ENCODE measurements at regions not wholly inside any gene's neighbourhood (a gene's known extent, or its start where the extent isn't known, plus 50 kb on each side); places are given as distances from the start of the nearest gene placed in this dataset.
"Not testable (repeated sequence)": the region's sequence is repeated elsewhere in the genome, so short reads cannot be mapped to it uniquely, and the experiment has no call there.

GRCh38 chr2:199216253-199216652, 241.5 kb downstream of the SATB2 start:
- intact Hi-C loops (cut with micrococcal nuclease), result no loop called here
- H3K27me3 Mint-ChIP-seq, result no peaks in the 10 kb centered on the region
- H3K36me3 Mint-ChIP-seq (ENCODE audit: low read depth), result no peaks in the 10 kb centered on the region
- H3K27ac Mint-ChIP-seq, result no peak overlapping the region
- H3K4me3 Mint-ChIP-seq, result no peak overlapping the region
- H3K4me1 Mint-ChIP-seq, result no peaks in the 10 kb centered on the region
- no peaks in the 10 kb centered on the region for H3K9me3 Mint-ChIP-seq
- no peak for DNase-seq

GRCh38 chr2:199207011-199207410, 250.7 kb downstream of the SATB2 start:
- intact Hi-C loops (cut with micrococcal nuclease), result no loop called here
- no peak for DNase-seq
- H3K4me3 Mint-ChIP-seq, result no peak overlapping the region
- H3K27me3 Mint-ChIP-seq, result no peaks in the 10 kb centered on the region
- H3K9me3 Mint-ChIP-seq, result no peaks in the 10 kb centered on the region
- H3K27ac Mint-ChIP-seq, result no peak overlapping the region
- H3K36me3 Mint-ChIP-seq (ENCODE audit: low read depth), result no peaks in the 10 kb centered on the region
- no peaks in the 10 kb centered on the region for H3K4me1 Mint-ChIP-seq

- H3K9me3 Mint-ChIP-seq, result no peaks in the 10 kb centered on the region
- H3K4me3 Mint-ChIP-seq, result no peak overlapping the region
- H3K36me3 Mint-ChIP-seq (ENCODE audit: low read depth), result no peaks in the 10 kb centered on the region
- no peaks in the 10 kb centered on the region for H3K27me3 Mint-ChIP-seq
- no peak overlapping the region for H3K27ac Mint-ChIP-seq
- DNase-seq, result no peak
- H3K4me1 Mint-ChIP-seq, result no peaks in the 10 kb centered on the region
- intact Hi-C loops (cut with micrococcal nuclease), result no loop called here
Measured at GRCh38 chr2:199206536-199206935, 251.2 kb downstream of the SATB2 start.

- DNase-seq, result no peak
- Mint-ChIP-seq H3K4me3 (no peak overlapping the region), H3K27me3 (no peaks in the 10 kb centered on the region), H3K36me3 (ENCODE audit: low read depth) (no peaks in the 10 kb centered on the region), H3K4me1 (no peaks in the 10 kb centered on the region), H3K9me3 (no peaks in the 10 kb centered on the region), H3K27ac (no peak overlapping the region)
- intact Hi-C loops (cut with micrococcal nuclease), result no loop called here
Measured at GRCh38 chr2:199202964-199203363, 254.8 kb downstream of the SATB2 start.

- Mint-ChIP-seq H3K4me1 (no peaks in the 10 kb centered on the region), H3K27me3 (no peaks in the 10 kb centered on the region), H3K4me3 (no peak overlapping the region), H3K27ac (no peak overlapping the region), H3K36me3 (ENCODE audit: low read depth) (no peaks in the 10 kb centered on the region), H3K9me3 (no peaks in the 10 kb centered on the region)
- no peak for DNase-seq
- intact Hi-C loops (cut with micrococcal nuclease), result no loop called here
Measured at GRCh38 chr2:199201539-199201938, 256.2 kb downstream of the SATB2 start.

- no peak overlapping the region for H3K4me3 Mint-ChIP-seq
- DNase-seq, result no peak
- no peaks in the 10 kb centered on the region for H3K27me3 Mint-ChIP-seq
- no peaks in the 10 kb centered on the region for H3K36me3 Mint-ChIP-seq (ENCODE audit: low read depth)
- H3K9me3 Mint-ChIP-seq, result no peaks in the 10 kb centered on the region
- H3K27ac Mint-ChIP-seq, result no peak overlapping the region
- intact Hi-C loops (cut with micrococcal nuclease), result no loop called here
- no peaks in the 10 kb centered on the region for H3K4me1 Mint-ChIP-seq
Measured at GRCh38 chr2:199199797-199200196, 257.9 kb downstream of the SATB2 start.

GRCh38 chr2:199197448-199197847, 260.3 kb downstream of the SATB2 start:
- H3K4me3 Mint-ChIP-seq, result no peak overlapping the region
- no peak for DNase-seq
- H3K4me1 Mint-ChIP-seq, result no peaks in the 10 kb centered on the region
- no peaks in the 10 kb centered on the region for H3K9me3 Mint-ChIP-seq
- no peaks in the 10 kb centered on the region for H3K36me3 Mint-ChIP-seq (ENCODE audit: low read depth)
- no peak overlapping the region for H3K27ac Mint-ChIP-seq
- no peaks in the 10 kb centered on the region for H3K27me3 Mint-ChIP-seq
- intact Hi-C loops (cut with micrococcal nuclease), result no loop called here

- no peak overlapping the region for H3K4me3 Mint-ChIP-seq
- no peak overlapping the region for H3K27ac Mint-ChIP-seq
- no peaks in the 10 kb centered on the region for H3K9me3 Mint-ChIP-seq
- intact Hi-C loops (cut with micrococcal nuclease), result no loop called here
- no peaks in the 10 kb centered on the region for H3K36me3 Mint-ChIP-seq (ENCODE audit: low read depth)
- H3K27me3 Mint-ChIP-seq, result no peaks in the 10 kb centered on the region
- DNase-seq, result no peak
- no peaks in the 10 kb centered on the region for H3K4me1 Mint-ChIP-seq
Measured at GRCh38 chr2:199196686-199197085, 261.1 kb downstream of the SATB2 start.

GRCh38 chr2:199195927-199196502, 261.7 kb downstream of the SATB2 start:
- Mint-ChIP-seq H3K27ac (no peak overlapping the region), H3K4me3 (no peak overlapping the region), H3K4me1 (no peaks in the 10 kb centered on the region), H3K36me3 (ENCODE audit: low read depth) (no peaks in the 10 kb centered on the region), H3K9me3 (no peaks in the 10 kb centered on the region), H3K27me3 (no peaks in the 10 kb centered on the region)
- intact Hi-C loops (cut with micrococcal nuclease), result no loop called here
- no peak for DNase-seq

- intact Hi-C loops (cut with micrococcal nuclease), result no loop called here
- Mint-ChIP-seq H3K9me3 (no peaks in the 10 kb centered on the region), H3K36me3 (ENCODE audit: low read depth) (no peaks in the 10 kb centered on the region), H3K27ac (no peak overlapping the region), H3K4me3 (no peak overlapping the region), H3K4me1 (no peaks in the 10 kb centered on the region), H3K27me3 (no peaks in the 10 kb centered on the region)
- DNase-seq, result no peak
Measured at GRCh38 chr2:199191461-199191860, 266.3 kb downstream of the SATB2 start.

- Mint-ChIP-seq H3K36me3 (ENCODE audit: low read depth) (no peaks in the 10 kb centered on the region), H3K4me1 (no peaks in the 10 kb centered on the region), H3K27ac (no peak overlapping the region), H3K9me3 (no peaks in the 10 kb centered on the region), H3K27me3 (no peaks in the 10 kb centered on the region), H3K4me3 (no peak overlapping the region)
- intact Hi-C loops (cut with micrococcal nuclease), result no loop called here
- DNase-seq, result no peak
Measured at GRCh38 chr2:199189229-199189628, 268.5 kb downstream of the SATB2 start.

GRCh38 chr2:199186301-199186751, 271.4 kb downstream of the SATB2 start:
- no peak for DNase-seq
- H3K9me3 Mint-ChIP-seq, result no peaks in the 10 kb centered on the region
- intact Hi-C loops (cut with micrococcal nuclease), result no loop called here
- no peaks in the 10 kb centered on the region for H3K4me1 Mint-ChIP-seq
- no peaks in the 10 kb centered on the region for H3K36me3 Mint-ChIP-seq (ENCODE audit: low read depth)
- no peak overlapping the region for H3K27ac Mint-ChIP-seq
- no peak overlapping the region for H3K4me3 Mint-ChIP-seq
- no peaks in the 10 kb centered on the region for H3K27me3 Mint-ChIP-seq

GRCh38 chr2:199185174-199185573, 272.6 kb downstream of the SATB2 start:
- H3K4me3 Mint-ChIP-seq; H3K9me3 Mint-ChIP-seq; intact Hi-C loops (cut with micrococcal nuclease); H3K27ac Mint-ChIP-seq; H3K4me1 Mint-ChIP-seq; H3K27me3 Mint-ChIP-seq; DNase-seq; H3K36me3 Mint-ChIP-seq (ENCODE audit: low read depth): not testable (repeated sequence)

GRCh38 chr2:199163613-199164458, 293.9 kb downstream of the SATB2 start:
- Mint-ChIP-seq H3K4me1 (no peaks in the 10 kb centered on the region), H3K36me3 (ENCODE audit: low read depth) (no peaks in the 10 kb centered on the region), H3K9me3 (no peaks in the 10 kb centered on the region), H3K4me3 (no peak overlapping the region), H3K27ac (no peak overlapping the region), H3K27me3 (no peaks in the 10 kb centered on the region)
- intact Hi-C loops (cut with micrococcal nuclease), result no loop called here
- DNase-seq, result no peak

Measured in activated CD4-positive, alpha-beta T cell treated with anti-CD3 and anti-CD28 coated beads, Interleukin-2, amount 10 ng/mL, durations not matched to agents 24 days and 14 days (primary cell).